K562 (cell line): ENCODE measurements at regions not wholly inside any gene's neighbourhood (a gene's known extent, or its start where the extent isn't known, plus 50 kb on each side); places are given as distances from the start of the nearest gene placed in this dataset.

Experiments
- CREB3 ChIP-seq: fragments of 450-650 bp; conservative IDR thresholded peaks from 2 replicates; pipeline ENCODE4 v1.6.1; 2016; ENCODE audit warnings: missing genetic modification characterization, low read depth, mild to moderate bottlenecking, missing compliant biosample characterization, moderate library complexity
- ELK3 ChIP-seq: fragments of 450-650 bp; formaldehyde crosslinking; IDR thresholded peaks from 2 replicates; pipeline ENCODE4 v1.4.0; 2020; ENCODE audit warnings: mild to moderate bottlenecking
- TF ChIP-seq, protein P1 (sequence below), 3 experiments: IDR thresholded peaks in 2 of 3; conservative IDR thresholded peaks in 1 of 3; 2 replicates each; pipeline ENCODE4 v1.5.1; 2011 to 2012; ENCODE audit warnings: low read length in 3 of 3, mild to moderate bottlenecking in 3 of 3, control low read depth in 2 of 3, improper control_type of control experiment in 1 of 3, inconsistent platforms in 1 of 3, low read depth in 1 of 3, mixed read lengths in 1 of 3, moderate library complexity in 1 of 3; ENCODE audit not compliant: insufficient read depth in 2 of 3

DNA sequence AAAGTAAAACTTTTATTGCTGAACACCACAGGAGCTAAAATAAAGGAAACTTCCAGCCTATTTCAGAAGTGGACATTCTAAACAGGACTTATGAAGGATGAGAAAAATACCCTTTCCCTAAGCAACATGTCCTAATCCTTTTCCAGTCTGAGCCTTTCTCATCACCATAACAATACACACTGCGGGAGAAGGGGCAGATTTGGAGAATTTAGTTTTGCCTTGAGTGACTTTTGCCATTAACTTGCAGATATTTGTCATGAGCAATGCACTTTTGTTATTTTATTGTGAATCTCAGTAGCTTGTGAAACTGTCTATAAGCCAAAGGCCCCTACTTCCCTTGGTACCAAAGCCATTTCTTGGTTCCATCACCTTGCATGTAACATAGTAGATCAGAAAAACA lies 53.0 kb upstream of the OLIG3 start:
- no peak for TF ChIP-seq ELK3 (CRISPR knock-in tag)
- TF ChIP-seq, protein P1, sequence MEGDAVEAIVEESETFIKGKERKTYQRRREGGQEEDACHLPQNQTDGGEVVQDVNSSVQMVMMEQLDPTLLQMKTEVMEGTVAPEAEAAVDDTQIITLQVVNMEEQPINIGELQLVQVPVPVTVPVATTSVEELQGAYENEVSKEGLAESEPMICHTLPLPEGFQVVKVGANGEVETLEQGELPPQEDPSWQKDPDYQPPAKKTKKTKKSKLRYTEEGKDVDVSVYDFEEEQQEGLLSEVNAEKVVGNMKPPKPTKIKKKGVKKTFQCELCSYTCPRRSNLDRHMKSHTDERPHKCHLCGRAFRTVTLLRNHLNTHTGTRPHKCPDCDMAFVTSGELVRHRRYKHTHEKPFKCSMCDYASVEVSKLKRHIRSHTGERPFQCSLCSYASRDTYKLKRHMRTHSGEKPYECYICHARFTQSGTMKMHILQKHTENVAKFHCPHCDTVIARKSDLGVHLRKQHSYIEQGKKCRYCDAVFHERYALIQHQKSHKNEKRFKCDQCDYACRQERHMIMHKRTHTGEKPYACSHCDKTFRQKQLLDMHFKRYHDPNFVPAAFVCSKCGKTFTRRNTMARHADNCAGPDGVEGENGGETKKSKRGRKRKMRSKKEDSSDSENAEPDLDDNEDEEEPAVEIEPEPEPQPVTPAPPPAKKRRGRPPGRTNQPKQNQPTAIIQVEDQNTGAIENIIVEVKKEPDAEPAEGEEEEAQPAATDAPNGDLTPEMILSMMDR (IDR thresholded peaks at IDR 0.05 in 2 of 3, conservative IDR thresholded peaks at IDR 0.05 in 1 of 3; ENCODE audit: insufficient read depth in 2 of 3, low read depth in 1 of 3, low read length in 3 of 3): no peak
- TF ChIP-seq CREB3 (tag): no peak
